Choroid plexus epithelial cell (primary cell): ENCODE measurements at regions not wholly inside any gene's neighbourhood (a gene's known extent, or its start where the extent isn't known, plus 50 kb on each side); places are given as distances from the start of the nearest gene placed in this dataset.

Experiments
- DNase-seq: peaks from one replicate; pipeline ENCODE4 v3.0.0-alpha.2; 2010; ENCODE audit warnings: low read depth
- H3K4me3 ChIP-seq: 2 replicates; pipeline ENCODE4 v1.5.1; 2011; ENCODE audit warnings: low read depth, mild to moderate bottlenecking, control low read depth, low read length, moderate library complexity
- TF ChIP-seq, protein P1 (sequence below): conservative IDR thresholded peaks from 2 replicates; pipeline ENCODE4 v1.5.1; 2011; ENCODE audit warnings: low read depth, mild to moderate bottlenecking, control low read depth, inconsistent platforms, low read length, moderate library complexity

DNA sequence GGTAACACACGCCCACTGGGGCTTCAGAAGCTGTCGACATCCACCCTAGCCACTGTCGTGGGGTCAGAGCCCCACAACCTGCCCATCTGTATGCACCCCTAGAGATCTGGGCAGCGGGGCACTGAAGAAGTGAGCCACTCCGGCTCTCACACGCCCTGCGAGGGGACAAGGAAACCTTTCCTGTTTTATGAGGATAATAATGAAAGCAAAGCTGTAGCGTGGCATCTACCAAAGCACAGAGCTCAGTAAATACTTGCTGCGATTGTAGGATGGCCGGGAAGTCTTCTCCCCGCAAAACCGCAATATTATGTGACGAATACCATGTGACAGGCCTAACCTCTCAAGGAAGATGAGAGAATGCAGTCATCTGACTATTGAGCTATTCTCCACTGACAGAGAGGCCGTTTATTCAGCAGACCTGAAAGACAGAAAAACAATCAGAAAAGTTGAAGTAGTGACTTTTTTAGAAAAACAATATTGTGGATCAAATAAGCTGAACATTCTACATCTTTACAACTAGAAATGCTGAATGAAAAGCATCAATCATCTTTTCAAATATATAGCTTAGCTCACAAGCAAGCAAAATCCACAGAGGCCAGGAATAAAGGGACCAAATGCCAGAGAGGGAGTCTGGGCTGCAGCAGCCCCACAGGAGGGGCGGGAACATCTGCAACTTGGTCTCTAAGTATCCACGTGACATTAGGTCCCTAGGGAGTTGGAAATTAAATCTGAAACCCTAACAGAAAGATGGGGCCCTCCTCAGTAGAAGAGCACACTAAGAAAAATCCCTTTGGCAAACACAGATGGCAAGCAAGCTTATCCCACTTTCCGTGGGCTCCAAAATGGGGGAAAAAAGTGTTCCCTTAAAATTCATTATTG, 207.8 kb downstream of the TTLL2 start:
- no peak overlapping the region for H3K4me3 ChIP-seq
- DNase-seq: no peak
- TF ChIP-seq, protein P1, sequence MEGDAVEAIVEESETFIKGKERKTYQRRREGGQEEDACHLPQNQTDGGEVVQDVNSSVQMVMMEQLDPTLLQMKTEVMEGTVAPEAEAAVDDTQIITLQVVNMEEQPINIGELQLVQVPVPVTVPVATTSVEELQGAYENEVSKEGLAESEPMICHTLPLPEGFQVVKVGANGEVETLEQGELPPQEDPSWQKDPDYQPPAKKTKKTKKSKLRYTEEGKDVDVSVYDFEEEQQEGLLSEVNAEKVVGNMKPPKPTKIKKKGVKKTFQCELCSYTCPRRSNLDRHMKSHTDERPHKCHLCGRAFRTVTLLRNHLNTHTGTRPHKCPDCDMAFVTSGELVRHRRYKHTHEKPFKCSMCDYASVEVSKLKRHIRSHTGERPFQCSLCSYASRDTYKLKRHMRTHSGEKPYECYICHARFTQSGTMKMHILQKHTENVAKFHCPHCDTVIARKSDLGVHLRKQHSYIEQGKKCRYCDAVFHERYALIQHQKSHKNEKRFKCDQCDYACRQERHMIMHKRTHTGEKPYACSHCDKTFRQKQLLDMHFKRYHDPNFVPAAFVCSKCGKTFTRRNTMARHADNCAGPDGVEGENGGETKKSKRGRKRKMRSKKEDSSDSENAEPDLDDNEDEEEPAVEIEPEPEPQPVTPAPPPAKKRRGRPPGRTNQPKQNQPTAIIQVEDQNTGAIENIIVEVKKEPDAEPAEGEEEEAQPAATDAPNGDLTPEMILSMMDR: no peak

DNA sequence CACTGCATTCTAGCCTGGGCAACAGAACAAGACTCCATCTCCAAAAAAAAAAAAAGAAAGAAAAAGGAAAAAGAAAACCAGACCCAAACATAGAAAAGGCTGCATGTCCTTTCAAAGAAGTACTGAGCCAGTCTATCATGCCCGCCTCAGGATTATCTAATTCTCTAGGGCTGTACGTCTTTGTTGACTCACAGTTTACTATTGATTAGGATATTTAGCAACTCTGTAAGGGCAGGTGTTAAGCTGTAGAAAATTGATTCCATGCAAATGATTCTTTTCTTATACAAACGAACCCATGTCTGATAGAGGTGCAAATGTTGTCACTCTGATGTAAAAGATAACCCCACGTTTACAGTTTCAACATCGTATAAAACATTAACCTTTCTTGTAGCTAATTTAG, 209.0 kb downstream of the TTLL2 start:
- no peak overlapping the region for H3K4me3 ChIP-seq
- TF ChIP-seq, protein P1: no peak
- no peak for DNase-seq

DNA sequence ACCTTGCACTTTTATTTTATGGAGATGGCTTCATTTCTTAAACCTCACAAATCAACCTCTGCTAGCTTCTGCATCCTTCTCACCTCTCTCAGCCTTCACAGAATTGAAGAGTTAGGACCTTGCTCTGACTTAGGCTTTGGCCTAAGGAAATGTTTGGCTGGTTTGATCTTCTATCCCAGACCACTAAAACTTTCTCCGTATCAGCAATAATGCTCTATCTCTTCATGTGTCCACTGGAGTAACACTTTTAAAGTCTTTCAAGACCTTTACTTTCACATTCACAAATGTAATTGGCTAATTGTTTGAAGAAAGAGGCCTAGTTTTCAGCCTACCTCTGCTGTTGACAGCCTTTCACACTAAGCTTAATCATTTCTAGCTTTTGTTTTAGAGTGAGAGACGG, 212.9 kb downstream of the TTLL2 start:
- no peak overlapping the region for H3K4me3 ChIP-seq
- DNase-seq: no peak
- TF ChIP-seq, protein P1: no peak

DNA sequence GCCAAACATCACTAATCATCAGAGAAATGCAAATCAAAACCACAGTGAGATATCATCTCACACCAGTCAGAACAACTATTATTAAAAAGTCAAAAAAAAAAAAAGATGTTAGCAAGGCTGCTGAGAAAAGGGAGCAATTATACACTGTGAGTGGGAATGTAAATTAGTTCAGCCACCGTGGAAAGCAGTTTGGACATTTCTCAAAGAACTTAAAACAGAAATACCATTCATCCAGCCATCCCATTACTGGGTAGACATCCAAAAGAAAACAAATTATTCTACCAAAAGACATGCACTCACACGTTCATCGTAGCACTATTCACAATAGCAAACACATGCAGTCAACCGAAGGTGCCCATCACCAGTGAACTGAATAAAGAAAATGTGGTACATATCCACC, 213.9 kb downstream of the TTLL2 start:
- TF ChIP-seq, protein P1: no peak
- no peak overlapping the region for H3K4me3 ChIP-seq
- no peak for DNase-seq

DNA sequence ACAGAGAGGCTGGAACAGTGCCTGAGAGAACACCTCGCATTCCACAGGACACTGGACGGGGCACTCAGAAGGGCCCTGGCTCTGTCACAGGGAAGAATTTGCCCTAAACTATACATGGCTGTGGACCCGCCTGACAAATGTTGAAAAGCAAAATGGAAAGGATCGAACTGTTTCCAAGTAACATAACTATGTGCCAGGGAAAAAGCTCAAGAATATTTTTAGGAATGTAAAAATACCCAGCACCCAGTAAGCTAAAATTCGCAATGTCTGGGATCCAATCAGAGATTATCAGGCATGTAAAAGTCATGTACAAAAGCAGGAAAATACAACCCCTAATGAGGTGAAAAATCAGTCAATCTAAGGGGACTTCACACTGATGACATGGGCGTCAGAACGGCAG, 215.9 kb downstream of the TTLL2 start:
- TF ChIP-seq, protein P1: no peak
- no peak overlapping the region for H3K4me3 ChIP-seq
- DNase-seq: no peak

DNA sequence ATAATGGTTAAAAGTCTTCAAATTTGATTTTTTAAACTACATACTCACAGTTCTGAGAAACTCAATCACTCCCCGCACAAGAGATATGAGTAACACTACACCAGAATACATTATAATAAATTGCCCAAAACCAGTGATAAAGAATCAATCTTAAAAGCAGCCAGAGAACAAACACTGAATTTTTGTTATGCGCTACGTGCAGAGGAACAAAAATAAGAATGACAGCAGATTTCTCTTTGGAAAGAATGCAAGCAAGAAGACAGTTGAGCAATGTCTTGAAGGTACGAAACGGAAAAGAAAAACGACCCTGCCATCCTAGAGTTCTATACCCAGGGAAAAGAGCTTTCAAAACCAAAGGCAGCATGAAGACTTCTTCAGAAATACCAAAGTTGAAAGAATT, 216.7 kb downstream of the TTLL2 start:
- TF ChIP-seq, protein P1: no peak
- H3K4me3 ChIP-seq: no peak overlapping the region

More for the DNA sequence above, 216.7 kb downstream of the TTLL2 start:
- DNase-seq: no peak
